Sigmoid colon (tissue), 6 donors: ENCODE measurements at regions not wholly inside any gene's neighbourhood (a gene's known extent, or its start where the extent isn't known, plus 50 kb on each side); places are given as distances from the start of the nearest gene placed in this dataset.

Experiments used
- DNase-seq: peaks from one replicate; pipeline ENCODE4 v3.0.0-alpha.2; 2019
- H3K27ac ChIP-seq, 4 donors: fragments of 200-600 bp; sonication (generic); one replicate each; pipeline ENCODE4 v1.5.1; 2016 to 2019; ENCODE audit warnings: mild to moderate bottlenecking in 1 of 4
- H3K27me3 ChIP-seq, 3 donors: fragments of 200-600 bp; sonication (generic); one replicate each; pipeline ENCODE4 v1.5.1; 2019; ENCODE audit warnings: mild to moderate bottlenecking in 1 of 3
- H3K36me3 ChIP-seq, 4 donors: fragments of 200-600 bp; sonication (generic); one replicate each; pipeline ENCODE4 v1.5.1; 2016 to 2019
- H3K4me1 ChIP-seq, 4 donors: fragments of 200-600 bp; sonication (generic); one replicate each; pipeline ENCODE4 v1.5.1; 2017 to 2019
- H3K4me3 ChIP-seq, 4 donors: fragments of 200-600 bp; sonication (generic); one replicate each; pipeline ENCODE4 v1.5.1; 2017 to 2019; ENCODE audit warnings: mild to moderate bottlenecking in 2 of 4, moderate library complexity in 1 of 4
- H3K9me3 ChIP-seq, 4 donors: fragments of 200-600 bp in 3 of 4; sonication (generic) in 3 of 4; one replicate each; pipeline versions ENCODE4 v1.5.1 to v1.6.1; 2013 to 2019
- EP300 ChIP-seq, 4 donors: sonication (generic); formaldehyde crosslinking; IDR thresholded peaks; one replicate each; pipeline ENCODE4 v1.6.1; 2017; ENCODE audit warnings: antibody characterized with exemption in 4 of 4
- POLR2A ChIP-seq, 2 donors: fragments of 450-650 bp; IDR thresholded peaks; one replicate each; pipeline ENCODE4 v1.6.1; 2016; ENCODE audit warnings: antibody characterized with exemption in 2 of 2, mild to moderate bottlenecking in 2 of 2, moderate library complexity in 2 of 2
- POLR2AphosphoS5 ChIP-seq, 4 donors: sonication (generic); formaldehyde crosslinking; IDR thresholded peaks; one replicate each; pipeline ENCODE4 v1.6.1; 2017; ENCODE audit warnings: antibody characterized with exemption in 4 of 4
- WGBS, 2 donors: extraction: QIAGEN DNeasy Blood & Tissue Kit; methylation state at CpG; one replicate each; pipeline ENCODE4 v1.1.7; 2013; 5-methylcytosine and 5-hydroxymethylcytosine counted together
- intact Hi-C: fragments of 100-400 bp; cut with DNase I; formaldehyde crosslinking; loops from one replicate; pipeline ENCODE4 v1.15.1; 2023
- TF ChIP-seq, protein P1 (sequence below), 4 experiments: fragments of 450-650 bp in 3 of 4; fragments of 200-600 bp in 1 of 4; IDR thresholded peaks; one replicate each; pipeline ENCODE4 v1.5.1; 2016 to 2019; ENCODE audit warnings: antibody characterized with exemption in 4 of 4, mild to moderate bottlenecking in 3 of 4, moderate library complexity in 2 of 4
- donor health status: healthy with polysubstance abuse.
- donor health status: healthy.

DNA sequence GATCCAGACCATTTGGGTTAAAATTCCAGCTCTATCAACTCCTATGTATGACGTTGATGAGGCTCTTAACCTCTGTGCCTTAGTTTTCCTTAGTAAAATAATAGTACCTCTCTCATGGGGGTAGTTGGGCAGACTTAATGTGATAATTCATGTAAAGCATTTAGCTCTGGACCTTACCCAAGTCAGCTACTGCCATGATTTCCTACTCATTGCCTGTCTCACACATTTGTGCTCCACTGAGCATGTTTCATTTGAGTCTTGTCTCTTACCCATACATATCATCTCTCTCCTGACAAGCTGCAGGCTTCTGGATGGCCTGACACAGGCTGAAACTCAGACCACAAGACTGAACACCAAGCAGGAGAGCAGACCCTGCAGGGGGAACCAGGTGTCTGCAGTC is 77.7 kb upstream of the ZBTB40 start:
- no peak overlapping the region for H3K27ac ChIP-seq
- H3K27me3 ChIP-seq = peaks cover 0 to 5% (median 0%) of the 10 kb centered on the region in 3 donors
- H3K4me1 ChIP-seq = no peaks in the 10 kb centered on the region
- WGBS, 2 donors = 80 to 95% methylated on average over 1 of the region's 1 CpG
- H3K9me3 ChIP-seq = no peaks in the 10 kb centered on the region
- intact Hi-C loops = no loop called here
- DNase-seq = no peak
- no peaks in the 10 kb centered on the region for H3K36me3 ChIP-seq
- TF ChIP-seq EP300 (IDR thresholded peaks at IDR 0.05) (no peak), POLR2A (IDR thresholded peaks at IDR 0.05) (no peak), POLR2AphosphoS5 (IDR thresholded peaks at IDR 0.05) (no peak)
- TF ChIP-seq, protein P1, sequence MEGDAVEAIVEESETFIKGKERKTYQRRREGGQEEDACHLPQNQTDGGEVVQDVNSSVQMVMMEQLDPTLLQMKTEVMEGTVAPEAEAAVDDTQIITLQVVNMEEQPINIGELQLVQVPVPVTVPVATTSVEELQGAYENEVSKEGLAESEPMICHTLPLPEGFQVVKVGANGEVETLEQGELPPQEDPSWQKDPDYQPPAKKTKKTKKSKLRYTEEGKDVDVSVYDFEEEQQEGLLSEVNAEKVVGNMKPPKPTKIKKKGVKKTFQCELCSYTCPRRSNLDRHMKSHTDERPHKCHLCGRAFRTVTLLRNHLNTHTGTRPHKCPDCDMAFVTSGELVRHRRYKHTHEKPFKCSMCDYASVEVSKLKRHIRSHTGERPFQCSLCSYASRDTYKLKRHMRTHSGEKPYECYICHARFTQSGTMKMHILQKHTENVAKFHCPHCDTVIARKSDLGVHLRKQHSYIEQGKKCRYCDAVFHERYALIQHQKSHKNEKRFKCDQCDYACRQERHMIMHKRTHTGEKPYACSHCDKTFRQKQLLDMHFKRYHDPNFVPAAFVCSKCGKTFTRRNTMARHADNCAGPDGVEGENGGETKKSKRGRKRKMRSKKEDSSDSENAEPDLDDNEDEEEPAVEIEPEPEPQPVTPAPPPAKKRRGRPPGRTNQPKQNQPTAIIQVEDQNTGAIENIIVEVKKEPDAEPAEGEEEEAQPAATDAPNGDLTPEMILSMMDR (IDR thresholded peaks at IDR 0.05) = no peak
- H3K4me3 ChIP-seq = no peak overlapping the region

DNA sequence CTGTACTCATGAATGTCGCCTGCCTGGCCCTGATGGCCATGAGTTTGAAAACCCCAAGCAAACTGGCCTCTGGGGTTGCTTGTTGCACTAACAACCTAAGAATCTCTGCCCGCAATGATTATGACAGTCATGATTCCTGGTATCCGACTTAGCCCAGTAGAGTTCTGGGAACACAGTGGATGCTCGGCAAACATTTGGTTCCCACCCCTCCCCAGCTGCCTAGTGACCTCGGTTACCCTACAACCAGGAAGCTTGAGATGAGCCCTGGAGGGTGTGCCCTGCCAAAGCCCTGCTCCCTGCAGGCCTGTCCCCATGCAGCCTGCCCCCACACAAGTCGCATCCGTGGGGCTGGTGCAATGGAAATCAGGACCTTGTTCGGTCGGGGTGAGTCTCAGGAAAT is 76.0 kb upstream of the ZBTB40 start:
- no peaks in the 10 kb centered on the region for H3K9me3 ChIP-seq

DNA sequence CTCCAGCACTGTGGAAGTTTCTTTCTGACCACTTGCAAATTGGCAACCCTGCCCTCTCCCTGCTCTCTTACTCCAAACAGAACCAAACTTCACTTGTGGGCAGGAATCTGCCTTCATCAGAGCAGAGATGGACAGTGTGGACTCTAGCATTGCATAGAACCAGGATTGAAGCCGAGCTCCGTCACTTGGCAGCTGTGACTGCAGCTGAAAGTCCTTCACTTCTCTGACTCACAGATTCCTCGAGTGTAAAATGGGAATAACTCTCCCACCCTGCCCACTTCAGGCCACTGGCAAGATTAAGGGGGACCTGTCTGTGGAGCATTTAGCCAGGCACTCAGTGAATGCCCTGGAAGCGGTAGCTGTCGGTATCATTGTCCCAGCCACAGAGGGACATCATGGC is 75.7 kb upstream of the ZBTB40 start:
- H3K27me3 ChIP-seq = peaks cover 0 to 8% (median 8%) of the 10 kb centered on the region in 3 donors
- no peak overlapping the region for H3K4me3 ChIP-seq
- no peaks in the 10 kb centered on the region for H3K9me3 ChIP-seq
- 79 to 84% methylated on average over 5 of the region's 5 CpGs for WGBS, 2 donors
- no peaks in the 10 kb centered on the region for H3K36me3 ChIP-seq
- H3K27ac ChIP-seq = no peak overlapping the region
- TF ChIP-seq POLR2AphosphoS5 (IDR thresholded peaks at IDR 0.05) (no peak), EP300 (IDR thresholded peaks at IDR 0.05) (no peak), POLR2A (IDR thresholded peaks at IDR 0.05) (no peak)
- TF ChIP-seq, protein P1 (IDR thresholded peaks at IDR 0.05) = no peak
- no peaks in the 10 kb centered on the region for H3K4me1 ChIP-seq
- intact Hi-C loops = no loop called here
- DNase-seq = no peak

More for the DNA sequence above, 76.0 kb upstream of the ZBTB40 start:
- Histone ChIP-seq H3K36me3 (no peaks in the 10 kb centered on the region), H3K4me1 (no peaks in the 10 kb centered on the region), H3K27ac (no peak overlapping the region), H3K4me3 (no peak overlapping the region), H3K27me3 (peaks cover 0 to 8% (median 8%) of the 10 kb centered on the region in 3 donors)
- intact Hi-C loops = no loop called here
- TF ChIP-seq, protein P1 (IDR thresholded peaks at IDR 0.05) = no peak
- TF ChIP-seq EP300 (IDR thresholded peaks at IDR 0.05) (no peak), POLR2A (IDR thresholded peaks at IDR 0.05) (no peak), POLR2AphosphoS5 (IDR thresholded peaks at IDR 0.05) (no peak)
- no peak for DNase-seq
- WGBS, 2 donors = 46 to 69% methylated on average over 9 of the region's 9 CpGs

DNA sequence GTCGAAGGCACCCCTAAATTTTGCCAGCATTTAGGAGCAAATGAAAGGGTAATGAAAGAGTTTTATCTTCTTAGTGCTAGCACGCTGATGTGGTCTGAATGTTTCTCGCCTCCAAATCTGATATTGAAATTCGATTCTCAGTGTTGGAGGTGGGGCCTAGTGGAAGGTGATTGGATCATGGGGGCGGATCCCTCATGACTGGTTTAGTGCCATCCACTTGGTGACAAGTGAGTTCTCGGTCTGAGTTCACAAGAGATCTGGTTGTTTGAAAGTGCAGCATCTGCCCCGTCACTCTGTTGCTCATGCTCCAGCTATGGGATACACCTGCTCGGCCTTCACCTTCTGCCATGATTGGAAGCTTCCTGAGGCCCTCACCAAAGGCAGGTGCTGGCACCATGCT is 75.1 kb upstream of the ZBTB40 start:
- H3K4me1 ChIP-seq = no peaks in the 10 kb centered on the region
- intact Hi-C loops = no loop called here
- no peak overlapping the region for H3K4me3 ChIP-seq
- peaks cover 0 to 8% (median 8%) of the 10 kb centered on the region in 3 donors for H3K27me3 ChIP-seq
- no peak overlapping the region for H3K27ac ChIP-seq
- WGBS, 2 donors = 86 to 90% methylated on average over 8 of the region's 8 CpGs
- H3K9me3 ChIP-seq = no peaks in the 10 kb centered on the region
- no peak for TF ChIP-seq EP300 (IDR thresholded peaks at IDR 0.05)
- TF ChIP-seq, protein P1 (IDR thresholded peaks at IDR 0.05) = no peak
- H3K36me3 ChIP-seq = no peaks in the 10 kb centered on the region
- no peak for DNase-seq

DNA sequence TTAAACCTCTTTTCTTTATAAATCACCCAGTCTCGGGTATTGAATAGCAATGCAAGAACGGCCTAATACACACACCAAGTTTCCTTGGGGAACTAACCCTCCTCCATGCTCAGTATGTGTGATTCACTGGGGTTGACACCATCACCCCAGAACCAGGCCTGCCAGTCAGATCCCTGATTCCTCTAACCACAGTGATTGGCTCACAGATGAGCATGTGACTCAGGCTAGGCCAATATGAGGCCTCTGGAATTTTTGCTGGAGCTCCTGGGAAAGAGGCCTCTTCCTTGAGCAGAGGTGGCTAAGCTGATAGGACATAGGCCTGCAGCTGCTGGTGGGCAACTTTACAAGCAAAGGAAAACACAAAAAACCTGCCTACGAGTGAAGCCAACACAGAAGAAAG is 74.7 kb upstream of the ZBTB40 start:
- no peak overlapping the region for H3K27ac ChIP-seq
- 76 to 92% methylated on average over 3 of the region's 3 CpGs for WGBS, 2 donors
- TF ChIP-seq EP300 (IDR thresholded peaks at IDR 0.05) = no peak
- TF ChIP-seq, protein P1 (IDR thresholded peaks at IDR 0.05) = no peak
- TF ChIP-seq POLR2AphosphoS5 (IDR thresholded peaks at IDR 0.05) = no peak
- no peak for TF ChIP-seq POLR2A (IDR thresholded peaks at IDR 0.05)
- no peaks in the 10 kb centered on the region for H3K4me1 ChIP-seq
- no peak for DNase-seq
- intact Hi-C loops = no loop called here
- no peak overlapping the region for H3K4me3 ChIP-seq
- no peaks in the 10 kb centered on the region for H3K9me3 ChIP-seq
- no peaks in the 10 kb centered on the region for H3K36me3 ChIP-seq
- peaks cover 0 to 8% (median 8%) of the 10 kb centered on the region in 3 donors for H3K27me3 ChIP-seq
